GM20431 (cell line): ENCODE measurements at regions not wholly inside any gene's neighbourhood (a gene's known extent, or its start where the extent isn't known, plus 50 kb on each side); places are given as distances from the start of the nearest gene placed in this dataset.

ENCODE experiments used
- in situ Hi-C: fragments of 300-500 bp; cut with MseI, MboI; formaldehyde crosslinking; loops from one replicate; pipeline ENCODE4 v1.15.0; 2020; ENCODE audit warnings: low sequenced_read_pairs; ENCODE audit not compliant: unreplicated experiment

DNA sequence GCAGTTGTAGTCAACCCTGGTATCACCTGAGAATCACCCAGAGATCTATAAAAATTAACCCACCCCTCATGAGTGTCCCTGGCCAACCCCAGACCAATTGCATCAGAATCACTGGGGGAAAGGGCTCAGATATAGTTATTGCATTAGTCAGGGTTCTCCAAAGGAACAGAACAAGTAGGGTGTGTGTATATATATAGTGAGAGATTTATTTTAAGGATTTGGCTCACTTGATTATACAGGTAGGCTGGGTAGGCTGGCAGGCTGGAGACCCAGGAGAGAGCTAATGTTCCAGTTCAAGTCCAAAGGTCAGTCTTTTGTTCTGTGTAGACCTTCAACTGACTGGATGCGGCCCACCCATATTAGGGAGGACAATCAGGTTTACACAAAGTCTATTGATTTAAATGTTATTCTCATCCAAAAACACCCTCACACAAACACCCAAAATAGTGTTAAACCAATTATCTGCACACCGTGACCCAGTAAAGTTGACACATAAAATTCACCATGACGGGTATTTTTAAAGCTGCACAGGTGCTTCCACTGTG, 372.9 kb upstream of the NFE2L3 start:
- in situ Hi-C loops, result no loop called here

DNA sequence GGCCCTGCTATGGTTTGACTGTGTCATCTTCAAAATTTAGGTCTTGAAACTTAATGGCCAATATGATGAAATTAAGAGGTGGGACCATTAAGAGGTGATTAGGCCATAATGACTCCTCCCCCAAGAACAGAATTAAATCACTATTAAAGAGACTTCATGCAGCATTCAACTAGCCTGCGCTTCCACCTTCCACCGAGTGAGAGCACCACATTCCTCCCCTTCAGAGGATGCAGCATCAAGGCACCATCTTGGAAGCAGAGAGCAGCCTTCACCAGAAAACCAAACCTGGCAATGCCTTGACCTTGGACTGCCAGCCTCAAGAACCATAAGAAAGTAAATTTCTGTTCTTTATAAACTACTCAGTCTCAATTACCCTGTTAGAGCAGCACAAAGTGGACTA, 371.1 kb upstream of the NFE2L3 start:
- in situ Hi-C loops, result no loop called here

DNA sequence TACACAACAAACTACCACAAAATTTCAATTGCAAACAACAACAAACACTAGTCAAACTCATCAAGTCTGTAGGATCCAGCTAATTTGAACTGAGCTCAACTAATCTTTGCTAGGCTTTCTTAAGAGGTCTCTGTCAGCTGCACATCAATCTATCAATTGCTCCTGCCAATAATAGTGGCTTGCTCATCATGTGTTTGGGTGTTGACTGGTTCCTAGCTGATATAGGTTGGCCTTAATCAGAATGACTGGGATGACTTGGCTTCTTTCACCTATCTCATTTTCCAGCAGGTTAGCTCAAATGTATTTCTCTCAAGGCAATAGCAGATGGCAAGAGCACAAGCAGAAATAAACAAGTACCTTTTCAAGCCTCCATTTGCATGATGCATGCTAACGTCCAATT, 370.3 kb upstream of the NFE2L3 start:
- in situ Hi-C loops, result no loop called here

DNA sequence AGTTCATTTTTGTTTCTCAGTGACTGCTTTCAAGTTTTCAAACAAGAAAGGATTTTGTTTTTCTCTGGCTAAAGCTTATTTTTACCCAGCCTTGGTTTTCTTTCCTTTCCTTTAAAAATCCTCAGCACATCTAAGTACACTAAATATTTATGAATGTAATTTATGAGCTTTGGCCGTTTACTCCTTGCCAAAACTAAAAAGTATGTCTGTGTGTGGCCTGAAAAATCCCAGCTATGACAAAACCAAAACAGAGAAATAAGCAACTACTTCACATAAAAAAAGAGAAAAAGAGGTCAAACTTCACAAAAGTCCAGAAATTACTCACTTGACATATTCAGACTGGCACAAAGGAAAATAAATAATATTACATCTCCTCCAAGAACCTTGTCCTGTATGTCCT, 365.1 kb upstream of the NFE2L3 start:
- in situ Hi-C loops, result no loop called here

DNA sequence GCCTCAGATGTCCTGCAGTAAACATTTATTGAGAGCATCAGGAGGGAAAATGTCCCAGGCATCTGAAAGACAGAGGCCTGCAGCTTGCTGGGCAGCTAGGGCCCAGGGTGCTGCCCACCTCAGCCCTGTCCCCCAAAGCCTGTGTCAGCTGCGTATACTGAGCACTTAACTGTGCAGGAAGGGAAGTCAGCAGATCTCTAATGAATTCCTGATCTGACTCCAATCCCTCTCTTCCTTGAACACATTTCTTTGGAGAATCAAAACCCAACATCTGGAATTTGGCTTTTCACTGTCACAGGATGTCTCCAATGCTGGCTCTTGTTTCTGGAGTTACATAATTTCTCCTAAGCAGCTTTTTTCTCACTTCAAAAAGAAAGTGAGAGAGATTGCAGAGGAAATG, 364.7 kb upstream of the NFE2L3 start:
- in situ Hi-C loops, result no loop called here

DNA sequence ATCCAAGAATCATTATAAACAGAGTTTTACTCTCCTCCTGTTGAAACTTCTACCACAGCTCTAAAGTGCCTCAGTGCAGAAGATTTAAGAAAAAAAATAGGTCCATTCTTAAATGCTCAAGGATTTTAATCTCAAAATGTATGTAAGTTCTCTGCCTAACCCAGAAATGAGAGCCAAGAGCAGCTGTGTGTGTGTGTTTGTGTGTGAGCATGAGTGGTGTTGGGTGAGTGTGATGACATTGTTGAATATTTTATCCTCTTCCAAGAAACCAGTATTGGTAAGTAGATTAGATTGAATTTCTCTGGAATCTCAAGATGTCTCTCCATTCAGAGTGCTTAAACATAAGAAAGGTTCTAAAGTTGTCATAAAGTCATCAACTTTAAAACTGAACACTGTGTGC, 363.6 kb upstream of the NFE2L3 start:
- in situ Hi-C loops, result no loop called here

DNA sequence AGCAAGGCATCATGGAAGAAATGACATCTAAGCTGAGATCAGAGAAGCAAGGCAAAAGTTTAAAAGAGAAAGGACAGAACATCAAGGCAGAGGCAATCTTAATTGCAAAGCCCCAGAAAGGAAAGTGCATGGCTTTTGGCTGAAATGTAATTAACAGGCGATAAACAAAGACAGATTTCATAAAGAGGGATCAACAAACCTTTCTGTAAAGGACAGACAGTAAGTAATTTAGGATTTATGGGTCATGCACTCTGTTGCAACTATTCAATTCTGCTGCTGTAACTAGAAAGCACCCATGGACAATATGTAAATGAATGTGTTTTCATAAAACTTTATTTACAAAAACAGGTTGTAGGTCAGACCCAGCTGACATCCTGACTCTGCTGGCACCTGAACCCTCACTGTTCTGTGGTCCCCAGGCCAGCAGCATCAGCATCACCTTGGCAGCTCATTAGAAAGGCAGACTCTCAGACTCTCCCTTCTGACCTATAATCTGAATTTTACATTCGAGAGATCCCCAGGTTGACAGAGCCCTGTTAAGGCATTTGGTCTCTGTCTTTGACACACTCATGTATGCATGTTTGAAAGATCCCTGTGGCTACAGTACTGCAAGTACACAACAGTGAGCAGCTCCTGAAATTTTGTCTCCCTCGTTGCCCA, 362.9 kb upstream of the NFE2L3 start:
- in situ Hi-C loops, result no loop called here

DNA sequence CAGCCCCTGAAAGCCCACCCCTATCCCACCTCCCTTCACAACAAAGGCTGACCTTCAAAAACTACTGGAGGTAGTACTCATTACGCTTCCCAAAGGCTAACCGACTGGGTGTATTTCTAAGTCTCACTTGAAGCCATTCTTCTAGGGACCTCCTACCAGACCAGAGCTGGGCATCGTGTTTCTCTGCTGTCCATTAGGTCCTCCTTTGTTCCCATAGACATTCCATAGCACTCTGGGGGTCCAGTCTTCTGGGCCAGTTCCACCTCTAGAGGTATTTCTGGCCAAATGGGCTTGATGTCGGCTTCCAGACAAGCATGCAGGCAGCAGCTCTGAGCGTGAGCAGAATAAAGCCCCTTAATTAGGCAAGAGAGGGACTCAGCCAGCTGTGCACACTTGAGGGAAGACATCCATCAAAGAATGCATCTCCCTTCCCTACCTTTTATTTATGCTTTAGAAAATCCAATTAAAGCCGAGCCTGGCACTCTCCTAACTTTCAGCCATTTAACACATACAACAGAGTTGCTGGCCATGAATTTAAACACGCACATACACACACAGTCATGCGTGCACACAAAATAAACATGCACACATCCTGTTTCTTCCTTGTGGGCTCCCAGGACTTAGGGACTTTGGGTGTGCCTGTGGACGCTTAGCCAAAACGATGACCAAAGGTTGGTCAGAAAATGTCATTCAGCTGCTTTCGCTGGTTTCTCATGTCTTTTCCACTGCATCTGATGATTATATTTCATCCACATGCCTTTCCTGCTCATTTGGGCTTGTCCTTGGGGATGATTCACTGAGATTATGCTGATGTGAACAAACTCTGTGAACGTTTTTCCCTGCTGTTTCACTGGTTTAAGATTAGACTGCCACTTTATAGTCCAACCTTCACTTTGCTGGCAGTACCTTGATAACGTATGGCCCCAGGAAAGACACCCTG, 362.0 kb upstream of the NFE2L3 start:
- in situ Hi-C loops, result no loop called here

DNA sequence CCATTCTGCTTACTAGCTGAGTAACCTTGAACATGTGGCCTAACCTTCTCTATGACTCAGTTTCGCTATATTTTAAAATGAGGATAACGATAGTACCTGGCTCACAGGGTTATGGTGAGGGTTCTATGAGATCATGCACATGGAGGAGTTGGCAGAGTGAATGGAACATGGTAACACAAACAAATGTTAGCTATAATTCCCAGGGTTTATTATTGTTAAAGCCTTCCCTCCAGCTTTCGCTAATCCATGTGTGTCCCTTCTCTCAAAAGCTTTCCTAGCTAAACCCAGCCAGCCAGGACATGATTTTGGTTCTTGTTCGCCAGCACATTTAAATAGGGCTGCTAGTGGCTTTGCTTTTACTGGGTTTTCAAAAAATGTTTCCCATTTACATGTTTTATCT, 361.0 kb upstream of the NFE2L3 start:
- in situ Hi-C loops, result no loop called here

DNA sequence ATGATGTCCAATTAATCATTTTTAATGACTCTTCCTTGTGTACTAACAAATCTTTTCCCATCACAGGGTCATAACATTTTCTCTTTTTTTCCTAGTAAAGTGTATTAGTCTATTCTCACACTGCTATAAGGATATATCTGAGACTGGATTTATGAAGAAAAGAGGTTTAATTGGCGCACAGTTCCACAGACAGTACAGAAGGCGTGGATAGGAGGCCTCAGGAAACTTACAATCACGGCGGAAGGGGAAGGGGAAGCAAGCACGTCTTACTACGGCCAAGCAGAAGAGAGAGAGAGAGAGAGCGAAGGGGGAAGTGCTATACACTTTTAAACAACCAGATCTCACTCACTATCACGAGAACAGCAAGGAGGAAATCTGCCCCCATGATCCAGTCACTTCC, 359.4 kb upstream of the NFE2L3 start:
- in situ Hi-C loops, result no loop called here

DNA sequence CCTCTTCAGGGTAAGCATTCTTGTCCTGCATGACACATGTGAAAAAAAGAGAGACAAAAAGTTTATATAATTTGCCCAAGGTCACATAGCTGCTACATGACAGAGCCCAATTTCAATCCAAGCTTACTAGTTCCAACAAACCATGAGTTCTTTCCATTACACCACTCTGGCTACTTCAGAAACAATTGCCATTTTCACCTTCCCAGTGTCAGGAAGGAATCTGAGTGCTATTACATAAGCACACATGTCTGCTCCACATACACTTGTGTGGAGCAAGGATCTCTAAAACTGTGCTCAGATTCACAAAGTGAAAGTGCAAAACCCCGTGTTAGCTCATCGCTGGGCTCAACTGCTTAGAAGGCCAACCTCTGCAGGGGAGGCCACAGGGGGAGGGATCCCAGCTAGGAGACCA, 356.2 kb upstream of the NFE2L3 start:
- in situ Hi-C loops, result no loop called here

DNA sequence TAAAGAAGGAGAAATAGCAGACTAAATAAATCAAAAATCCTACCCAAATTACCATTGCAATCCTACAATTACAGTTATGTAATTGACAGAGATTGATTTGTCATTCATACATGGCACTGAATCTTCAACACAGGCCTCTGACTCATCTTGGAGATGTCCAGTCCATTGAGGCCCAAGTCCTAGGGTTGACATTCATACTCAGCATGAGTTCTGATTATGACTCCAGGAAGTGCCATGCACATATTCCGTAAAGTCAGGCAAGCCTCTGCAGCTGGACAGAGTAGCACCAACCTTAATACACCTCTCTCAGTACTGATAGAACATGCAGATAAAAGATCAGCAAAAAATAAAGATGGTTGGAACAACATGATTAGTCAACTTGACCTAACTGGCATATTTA, 353.7 kb upstream of the NFE2L3 start:
- in situ Hi-C loops, result no loop called here

DNA sequence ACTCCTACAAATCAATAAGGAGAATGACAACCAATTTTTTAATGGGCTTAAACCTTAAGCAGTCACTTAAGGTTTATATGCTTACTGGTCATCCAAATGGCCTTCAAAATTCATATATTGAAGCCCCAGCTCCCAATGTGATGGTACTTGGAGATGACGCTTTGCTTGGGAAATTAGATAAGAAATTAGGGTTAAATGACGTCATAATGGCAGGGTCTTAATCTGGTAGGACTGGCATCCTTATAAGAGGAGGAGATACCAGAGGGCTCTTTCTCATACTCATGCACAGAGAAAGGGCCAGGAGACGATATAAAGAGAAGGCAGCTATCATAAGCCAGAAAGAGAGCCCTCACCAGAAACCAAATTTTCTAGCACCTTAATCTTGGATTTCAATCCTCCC, 350.8 kb upstream of the NFE2L3 start:
- in situ Hi-C loops, result no loop called here

DNA sequence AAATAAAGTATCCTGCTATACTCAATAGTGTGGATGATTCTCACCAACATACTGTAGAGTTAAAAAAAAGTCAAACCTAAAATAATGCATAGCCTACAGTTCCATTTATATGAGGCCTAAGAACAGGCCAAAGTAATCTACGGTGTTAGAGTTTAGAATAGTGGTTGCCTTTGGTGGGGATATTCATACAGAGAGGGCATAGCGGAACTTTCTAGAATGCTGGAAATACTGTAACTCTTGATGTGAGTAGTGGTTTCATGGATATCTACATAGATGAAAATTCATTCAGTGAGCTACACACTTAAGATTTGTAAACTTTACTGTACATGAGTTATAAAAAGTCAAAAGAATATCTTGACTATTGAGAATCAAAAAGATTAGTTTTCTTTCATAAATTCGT, 349.9 kb upstream of the NFE2L3 start:
- in situ Hi-C loops, result no loop called here

DNA sequence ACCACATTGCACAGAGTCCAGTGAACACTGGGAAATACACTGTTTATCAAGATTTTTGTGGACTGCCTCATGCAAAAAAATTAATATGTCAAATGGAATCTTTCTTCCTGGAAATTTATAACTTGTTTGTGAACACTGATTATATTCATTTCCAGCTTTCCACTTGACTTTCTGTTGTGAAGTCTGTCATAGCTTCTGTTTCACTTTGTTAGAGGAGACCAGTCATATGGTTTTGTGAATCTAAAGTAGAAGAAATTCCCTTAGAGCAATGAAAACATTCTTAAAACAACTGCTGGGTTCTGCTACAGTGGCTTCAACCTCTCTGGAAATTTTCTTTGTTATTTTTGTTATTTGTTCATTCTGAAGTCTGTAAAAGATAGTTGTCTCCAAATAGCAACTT, 349.5 kb upstream of the NFE2L3 start:
- in situ Hi-C loops, result no loop called here

DNA sequence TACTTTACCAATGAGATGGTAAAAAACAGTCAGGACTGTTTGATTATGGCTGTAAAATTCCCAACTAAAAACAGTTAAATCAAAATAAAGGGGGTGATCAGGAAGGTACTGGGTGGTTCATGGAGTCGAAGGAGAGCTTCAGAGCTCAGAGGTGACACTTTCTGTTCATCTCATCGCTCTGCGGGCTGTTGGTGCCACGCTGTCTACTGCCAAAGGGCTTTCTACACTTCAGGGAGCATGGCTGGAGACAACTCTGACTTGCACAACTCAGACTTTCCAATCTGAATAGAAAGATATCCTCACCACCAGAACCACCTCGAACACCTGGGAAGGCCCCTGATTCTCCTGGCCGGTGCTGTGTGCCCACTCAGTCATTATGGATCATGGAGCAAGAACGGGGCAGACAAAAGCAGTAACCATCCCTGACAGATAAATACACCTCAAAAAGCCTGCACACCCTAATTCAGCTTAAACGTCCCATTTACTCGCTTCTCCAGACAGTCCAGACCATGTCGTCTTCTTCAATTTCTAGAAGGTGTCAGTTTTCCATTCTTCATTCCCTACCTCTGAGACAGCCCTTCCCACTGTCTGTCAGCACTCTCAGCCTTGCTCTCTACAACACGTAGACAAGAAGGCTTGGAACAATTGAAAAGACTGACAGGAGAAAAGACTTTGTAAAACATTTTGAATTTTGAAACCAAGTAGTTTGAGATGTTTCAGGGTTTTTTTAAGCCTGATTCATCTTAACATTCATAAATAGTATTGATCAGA, 348.7 kb upstream of the NFE2L3 start:
- in situ Hi-C loops, result no loop called here

DNA sequence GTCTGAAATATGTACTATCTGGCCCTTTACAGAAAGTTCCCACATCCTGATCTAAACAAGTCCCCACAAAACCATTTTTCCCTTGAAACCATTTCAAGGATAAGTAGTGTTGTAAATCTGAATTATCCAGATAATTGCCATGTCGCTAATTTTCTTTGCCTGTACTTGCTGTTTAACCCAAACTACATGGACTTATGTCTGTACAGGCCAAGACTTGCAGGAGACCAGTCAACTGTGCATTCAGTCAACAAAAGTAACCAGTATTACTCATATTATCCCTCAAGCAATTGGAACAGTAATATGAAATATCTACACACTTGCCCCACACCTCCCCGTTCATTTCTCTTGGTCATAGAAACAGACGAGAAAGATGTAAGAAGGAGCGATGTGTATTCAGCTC, 347.8 kb upstream of the NFE2L3 start:
- in situ Hi-C loops, result no loop called here

DNA sequence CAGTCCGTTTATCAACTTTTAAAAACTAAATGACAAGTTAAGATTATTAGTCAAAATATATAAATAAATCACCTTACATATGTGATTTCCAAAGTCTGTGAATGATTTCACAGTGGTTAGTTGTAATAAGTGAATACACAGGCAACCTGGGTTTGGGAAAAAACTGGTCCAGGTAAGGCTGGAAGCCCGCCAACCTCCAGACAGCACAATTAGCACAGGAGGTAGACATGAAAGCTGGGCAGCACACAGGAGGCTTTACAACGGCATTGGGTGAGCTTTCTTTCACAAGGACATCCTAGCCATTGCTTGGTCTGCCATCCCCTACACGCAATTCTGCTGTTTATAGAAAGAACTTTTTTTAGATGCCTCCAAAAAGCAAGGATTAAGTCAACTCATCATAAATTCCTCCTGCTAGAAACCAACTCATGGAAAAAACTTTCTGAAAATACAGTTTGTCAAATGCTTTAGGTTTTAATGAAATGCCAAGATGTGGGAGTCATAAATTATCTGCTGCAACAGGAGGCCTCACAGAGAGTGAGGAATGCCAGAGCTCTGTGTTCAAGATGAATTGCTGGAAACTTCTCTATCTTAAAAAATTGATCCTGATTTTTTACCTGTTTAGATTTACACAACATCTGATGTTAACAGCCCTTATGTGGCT, 346.8 kb upstream of the NFE2L3 start:
- in situ Hi-C loops, result no loop called here

DNA sequence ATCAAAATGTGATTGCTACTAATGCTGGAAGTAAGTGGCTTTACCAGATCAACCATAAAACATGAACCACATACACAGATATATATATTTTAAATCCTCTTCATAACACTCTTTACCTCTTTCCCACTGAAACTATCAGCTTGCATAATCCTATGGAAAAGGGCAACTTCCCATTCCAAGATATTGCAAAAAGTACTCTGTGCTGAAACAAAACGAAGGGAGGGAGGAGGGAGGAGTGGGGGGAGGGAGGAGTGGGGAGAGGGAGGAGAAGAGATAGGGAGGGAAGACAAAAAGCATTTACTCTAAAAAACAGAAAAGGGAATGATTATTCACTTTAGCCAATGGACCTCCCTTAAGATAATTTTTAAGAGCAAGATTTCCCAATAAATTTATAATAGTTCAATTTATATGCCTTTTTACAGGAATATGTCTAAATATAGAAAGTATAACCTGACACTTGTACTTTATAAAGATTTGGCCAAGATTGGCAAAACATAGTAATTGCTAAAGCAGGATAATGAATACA, 344.8 kb upstream of the NFE2L3 start:
- in situ Hi-C loops, result no loop called here

DNA sequence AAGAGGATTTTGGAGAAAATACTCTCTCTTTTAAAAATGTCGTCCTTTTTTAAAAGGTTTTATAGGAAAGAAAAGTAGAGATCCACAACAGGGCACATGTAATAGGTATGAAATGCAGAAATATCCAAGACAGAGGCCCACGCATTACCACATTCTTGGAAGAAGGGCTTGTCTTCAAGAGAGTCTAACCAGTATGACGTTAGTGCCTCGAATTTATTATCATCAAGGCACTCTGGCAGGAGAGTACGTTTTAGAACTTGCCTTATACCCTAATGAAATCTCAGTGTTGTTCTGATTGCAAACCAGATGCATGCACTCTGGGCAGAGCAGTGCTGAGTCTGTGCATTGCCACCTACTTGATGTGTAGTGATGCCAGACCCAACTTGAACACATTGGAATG, 342.6 kb upstream of the NFE2L3 start:
- in situ Hi-C loops, result no loop called here
